Esophagus muscularis mucosa (tissue), 4 donors: ENCODE measurements at regions not wholly inside any gene's neighbourhood (a gene's known extent, or its start where the extent isn't known, plus 50 kb on each side); places are given as distances from the start of the nearest gene placed in this dataset.
A peak's percentile ranks its signal among the peaks of the same experiment; 100 is the strongest.

Source experiments
- DNase-seq: peaks from one replicate; pipeline ENCODE4 v3.0.0-alpha.2; 2017; ENCODE audit errors: extremely low spot score
- H3K27ac ChIP-seq, 4 donors: fragments of 200-600 bp; sonication (generic); replicated peaks in 1 of 4; 1 replicate in 3 of 4; 2 replicates in 1 of 4; pipeline ENCODE4 v1.5.1; 2016 to 2019; ENCODE audit warnings: mild to moderate bottlenecking in 1 of 4
- H3K27me3 ChIP-seq, 4 donors: fragments of 200-600 bp; sonication (generic); one replicate each; pipeline versions ENCODE4 v1.5.1 to v1.6.0; 2016 to 2019
- H3K36me3 ChIP-seq, 4 donors: fragments of 200-600 bp; sonication (generic); one replicate each; pipeline ENCODE4 v1.5.1; 2016 to 2019
- H3K4me1 ChIP-seq, 4 donors: fragments of 200-600 bp; sonication (generic); one replicate each; pipeline ENCODE4 v1.5.1; 2016 to 2019
- H3K4me3 ChIP-seq, 4 donors: fragments of 200-600 bp; sonication (generic); 1 replicate in 2 of 4; 2 replicates in 2 of 4; pipeline ENCODE4 v1.5.1; 2016 to 2019; ENCODE audit warnings: mild to moderate bottlenecking in 4 of 4, moderate library complexity in 1 of 4
- H3K9me3 ChIP-seq, 4 donors: fragments of 200-600 bp; sonication (generic); 1 replicate in 3 of 4; 2 replicates in 1 of 4; pipeline ENCODE4 v1.5.1; 2016 to 2019
- EP300 ChIP-seq: sonication (generic); formaldehyde crosslinking; IDR thresholded peaks from one replicate; pipeline ENCODE4 v1.6.1; 2017; ENCODE audit warnings: antibody characterized with exemption
- POLR2A ChIP-seq: fragments of 450-650 bp; IDR thresholded peaks from one replicate; pipeline ENCODE4 v1.6.1; 2017; ENCODE audit warnings: antibody characterized with exemption, moderate library complexity, mild to moderate bottlenecking, low read depth
- POLR2AphosphoS5 ChIP-seq, 2 donors: sonication (generic); formaldehyde crosslinking; IDR thresholded peaks; one replicate each; pipeline ENCODE4 v1.6.1; 2017; ENCODE audit warnings: antibody characterized with exemption in 2 of 2
- WGBS: methylation state at CpG from one replicate; pipeline ENCODE4 v1.1.5; 2018; 5-methylcytosine and 5-hydroxymethylcytosine counted together
- intact Hi-C: fragments of 100-400 bp; cut with DNase I; formaldehyde crosslinking; loops from one replicate; pipeline ENCODE4 v1.15.1; 2023
- TF ChIP-seq, protein P1 (sequence below), 3 experiments: fragments of 200-600 bp in 2 of 3; fragments of 450-650 bp in 1 of 3; sonication (generic) in 2 of 3; IDR thresholded peaks; one replicate each; pipeline ENCODE4 v1.5.1; 2017 to 2019; ENCODE audit warnings: antibody characterized with exemption in 3 of 3, mild to moderate bottlenecking in 2 of 3, moderate library complexity in 1 of 3

DNA sequence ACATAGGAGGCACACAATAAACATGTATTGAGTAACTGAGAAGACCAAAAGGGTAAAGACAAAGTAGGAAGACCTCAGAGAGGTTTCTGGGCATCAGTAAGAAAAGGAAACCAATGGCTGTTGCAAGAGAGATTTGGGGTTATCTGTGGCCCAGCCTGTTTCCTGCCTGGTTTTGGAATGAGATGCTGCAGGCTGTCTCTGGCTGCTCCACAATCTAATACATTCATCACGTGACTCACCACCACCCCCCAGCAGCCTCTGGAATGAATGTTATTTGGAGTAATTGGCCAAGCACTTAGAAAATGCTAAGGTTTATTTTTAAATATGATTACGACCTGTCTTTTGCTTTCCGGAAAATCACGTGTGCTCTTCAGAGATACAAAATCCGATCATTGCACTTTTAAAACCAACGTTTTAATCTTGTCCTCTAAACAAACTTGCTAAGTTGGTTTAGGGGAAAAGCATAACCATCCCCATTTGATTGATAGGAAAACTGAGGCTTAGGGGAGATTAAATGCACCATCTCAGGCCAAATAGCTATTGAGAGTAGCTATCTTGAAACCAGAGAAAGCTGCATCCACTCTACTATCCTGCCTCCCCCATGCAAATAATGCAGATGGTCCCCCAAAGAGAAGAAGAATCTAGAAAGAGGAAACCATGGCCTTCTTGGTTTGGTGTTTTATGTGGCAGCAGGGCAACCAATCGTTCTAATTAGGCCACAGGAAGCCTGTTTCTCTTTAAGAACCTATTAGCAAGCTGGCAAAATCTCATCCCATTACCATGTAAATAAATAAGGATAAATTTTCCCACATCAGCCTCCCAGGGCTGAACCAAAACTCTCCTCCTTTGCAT, 151.8 kb upstream of the ADRA1B start:
- Histone ChIP-seq H3K36me3 (no peaks in the 10 kb centered on the region), H3K27ac (peak overlapping the region in 1 of 4 donors; percentile 31), H3K9me3 (no peaks in the 10 kb centered on the region), H3K27me3 (no peaks in the 10 kb centered on the region), H3K4me1 (peaks cover 0 to 19% (median 6%) of the 10 kb centered on the region in 4 donors), H3K4me3 (no peak overlapping the region)
- WGBS = 40% methylated on average over 7 of the region's 7 CpGs
- TF ChIP-seq, protein P1, sequence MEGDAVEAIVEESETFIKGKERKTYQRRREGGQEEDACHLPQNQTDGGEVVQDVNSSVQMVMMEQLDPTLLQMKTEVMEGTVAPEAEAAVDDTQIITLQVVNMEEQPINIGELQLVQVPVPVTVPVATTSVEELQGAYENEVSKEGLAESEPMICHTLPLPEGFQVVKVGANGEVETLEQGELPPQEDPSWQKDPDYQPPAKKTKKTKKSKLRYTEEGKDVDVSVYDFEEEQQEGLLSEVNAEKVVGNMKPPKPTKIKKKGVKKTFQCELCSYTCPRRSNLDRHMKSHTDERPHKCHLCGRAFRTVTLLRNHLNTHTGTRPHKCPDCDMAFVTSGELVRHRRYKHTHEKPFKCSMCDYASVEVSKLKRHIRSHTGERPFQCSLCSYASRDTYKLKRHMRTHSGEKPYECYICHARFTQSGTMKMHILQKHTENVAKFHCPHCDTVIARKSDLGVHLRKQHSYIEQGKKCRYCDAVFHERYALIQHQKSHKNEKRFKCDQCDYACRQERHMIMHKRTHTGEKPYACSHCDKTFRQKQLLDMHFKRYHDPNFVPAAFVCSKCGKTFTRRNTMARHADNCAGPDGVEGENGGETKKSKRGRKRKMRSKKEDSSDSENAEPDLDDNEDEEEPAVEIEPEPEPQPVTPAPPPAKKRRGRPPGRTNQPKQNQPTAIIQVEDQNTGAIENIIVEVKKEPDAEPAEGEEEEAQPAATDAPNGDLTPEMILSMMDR (IDR thresholded peaks at IDR 0.05) = no peak
- peak in 1 of 2 donors; percentile 14 for TF ChIP-seq POLR2AphosphoS5 (IDR thresholded peaks at IDR 0.05)
- DNase-seq = peak; percentile 34
- intact Hi-C loops = no loop called here

DNA sequence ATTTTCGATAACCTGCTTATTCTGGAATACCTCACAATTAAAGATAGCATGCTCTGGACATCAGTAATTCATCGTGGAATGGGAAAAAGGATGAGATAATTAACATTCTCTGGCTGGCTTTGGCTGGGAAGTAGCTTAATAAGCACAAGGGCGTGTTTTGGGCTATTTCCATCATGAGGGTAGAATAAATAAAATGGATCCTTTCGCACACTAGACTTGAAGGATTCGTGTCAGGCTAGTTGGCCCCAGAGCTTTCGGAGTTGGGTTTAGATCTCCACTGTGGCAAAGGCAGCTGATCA, 151.2 kb upstream of the ADRA1B start:
- Histone ChIP-seq H3K4me1 (peaks cover 0 to 19% (median 6%) of the 10 kb centered on the region in 4 donors), H3K27me3 (no peaks in the 10 kb centered on the region), H3K4me3 (no peak overlapping the region), H3K9me3 (no peaks in the 10 kb centered on the region), H3K36me3 (no peaks in the 10 kb centered on the region), H3K27ac (no peak overlapping the region)
- TF ChIP-seq POLR2A (no peak), POLR2AphosphoS5 (IDR thresholded peaks at IDR 0.05) (no peak), EP300 (no peak)
- TF ChIP-seq, protein P1 (IDR thresholded peaks at IDR 0.05) = no peak
- peak; percentile 75 for DNase-seq
- WGBS = 57% methylated on average over 6 of the region's 6 CpGs
- intact Hi-C loops = no loop called here

DNA sequence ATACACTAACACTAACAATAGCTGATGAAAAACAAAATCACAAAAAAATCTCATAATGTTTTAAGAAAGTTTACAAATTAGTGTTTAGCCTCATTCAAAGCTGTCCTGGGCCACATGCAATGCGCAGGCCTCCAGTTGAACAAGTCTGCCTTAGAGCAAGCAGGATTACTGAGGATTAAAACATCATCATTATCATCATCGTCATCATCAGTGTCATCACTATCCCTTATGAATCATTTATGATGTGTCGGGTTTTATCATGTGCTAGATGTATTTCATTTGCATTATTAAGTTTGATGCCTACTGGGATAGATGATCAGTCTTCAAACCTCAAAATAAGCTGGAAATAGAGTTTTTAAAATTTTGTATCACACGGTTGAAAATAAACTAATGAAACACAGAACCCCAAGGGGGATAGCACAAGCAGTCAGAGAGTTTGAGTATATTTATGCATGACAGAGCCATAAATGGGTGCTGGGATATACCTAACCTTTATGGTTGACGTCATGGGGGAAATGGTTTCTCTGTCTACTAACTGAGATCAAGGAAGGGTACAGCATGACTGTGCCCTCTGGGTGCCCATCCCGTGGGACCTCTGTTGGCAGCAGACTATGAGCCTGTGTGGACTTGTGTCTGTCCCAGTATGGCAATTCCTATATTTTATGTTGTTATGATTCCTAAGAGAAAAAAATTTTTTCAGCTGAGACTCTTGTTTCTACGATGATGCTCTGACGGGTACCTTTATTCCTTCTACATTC, 150.3 kb upstream of the ADRA1B start:
- Histone ChIP-seq H3K36me3 (no peaks in the 10 kb centered on the region), H3K9me3 (no peaks in the 10 kb centered on the region), H3K27me3 (no peaks in the 10 kb centered on the region), H3K4me3 (no peak overlapping the region), H3K27ac (no peak overlapping the region), H3K4me1 (peaks cover 0 to 19% (median 6%) of the 10 kb centered on the region in 4 donors)
- DNase-seq = peak; percentile 47
- TF ChIP-seq, protein P1 (IDR thresholded peaks at IDR 0.05) = no peak
- 73% methylated on average over 8 of the region's 8 CpGs for WGBS
- intact Hi-C loops = no loop called here

DNA sequence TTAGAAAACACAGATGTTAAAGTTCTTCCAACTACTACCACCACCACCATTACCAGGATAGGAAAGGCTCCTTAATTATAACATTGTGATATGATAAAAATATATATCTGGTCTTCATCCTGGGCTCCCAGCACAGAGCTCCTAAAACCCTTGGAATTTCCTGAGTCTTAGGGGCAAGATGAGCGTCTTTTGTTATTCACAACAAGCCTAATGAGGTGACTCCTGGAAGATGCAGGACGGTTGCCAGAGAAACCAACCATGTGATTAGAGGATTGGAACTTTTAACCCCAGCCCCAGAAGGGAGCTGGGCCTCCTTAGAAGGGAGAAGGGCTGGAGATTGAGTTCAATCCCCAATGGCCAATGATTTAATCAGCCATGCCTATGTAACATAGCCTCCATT, 148.0 kb upstream of the ADRA1B start:
- H3K27ac ChIP-seq = no peak overlapping the region
- TF ChIP-seq POLR2A = no peak
- TF ChIP-seq EP300 = no peak
- no peak overlapping the region for H3K4me3 ChIP-seq
- WGBS = 54% methylated on average over 2 of the region's 2 CpGs
- no peak for DNase-seq
- peaks cover 6 to 17% (median 13%) of the 10 kb centered on the region in 4 donors for H3K4me1 ChIP-seq
- no peaks in the 10 kb centered on the region for H3K9me3 ChIP-seq
- intact Hi-C loops = no loop called here
- no peaks in the 10 kb centered on the region for H3K36me3 ChIP-seq
- no peaks in the 10 kb centered on the region for H3K27me3 ChIP-seq

DNA sequence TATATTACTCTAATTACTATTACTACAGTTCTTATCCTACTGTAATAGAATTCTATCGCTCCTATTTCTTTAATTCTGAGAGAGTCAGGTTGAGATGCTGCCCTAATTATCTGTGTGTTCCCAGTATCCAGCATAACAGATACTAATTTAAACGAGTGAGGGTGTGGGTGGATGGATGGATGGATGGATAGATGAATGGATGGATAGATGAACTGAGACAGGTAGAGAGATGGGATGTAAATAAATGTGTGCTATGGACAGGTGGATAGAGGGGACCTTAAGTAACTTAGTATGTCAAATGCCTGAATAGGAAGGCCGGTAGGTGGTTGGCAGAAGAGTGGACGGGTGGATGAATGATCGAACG, 143.6 kb upstream of the ADRA1B start:
- TF ChIP-seq EP300 (no peak), POLR2AphosphoS5 (IDR thresholded peaks at IDR 0.05) (no peak), POLR2A (no peak)
- TF ChIP-seq, protein P1 (IDR thresholded peaks at IDR 0.05) = no peak
- no peak for DNase-seq
- Histone ChIP-seq H3K27ac (peak overlapping the region; percentile 70 to 75 (median 72)), H3K27me3 (no peaks in the 10 kb centered on the region), H3K4me1 (peaks cover 4 to 14% (median 13%) of the 10 kb centered on the region in 4 donors), H3K36me3 (no peaks in the 10 kb centered on the region), H3K9me3 (no peaks in the 10 kb centered on the region), H3K4me3 (peak overlapping the region; percentile 41 to 58 (median 48))
- WGBS = 75% methylated on average over 6 of the region's 6 CpGs
- intact Hi-C loops = no loop called here
